Loucy (cell line): ENCODE measurements at regions not wholly inside any gene's neighbourhood (a gene's known extent, or its start where the extent isn't known, plus 50 kb on each side); places are given as distances from the start of the nearest gene placed in this dataset.

Experiments used
- CTCF ChIP-seq: fragments of 200-600 bp; sonication (generic); conservative IDR thresholded peaks from 2 replicates; pipeline ENCODE4 v1.5.1; 2014; ENCODE audit warnings: mild to moderate bottlenecking, antibody characterized with exemption, low read length
- EZH2phosphoT487 ChIP-seq: fragments of 200-600 bp; IDR thresholded peaks from 2 replicates; pipeline ENCODE4 v1.6.1; 2018; ENCODE audit warnings: antibody characterized with exemption, mild to moderate bottlenecking, moderate library complexity, borderline replicate concordance

GRCh38 chr12:90321369-90321768 is 612.7 kb upstream of the ATP2B1 start:
- no peak for TF ChIP-seq CTCF
- no peak for TF ChIP-seq EZH2phosphoT487
